SK-N-SH treated with all-trans-retinoic acid at 6 μM for 48 hours (cell line): ENCODE measurements at regions not wholly inside any gene's neighbourhood (a gene's known extent, or its start where the extent isn't known, plus 50 kb on each side); places are given as distances from the start of the nearest gene placed in this dataset.
"Not testable (repeated sequence)": the region's sequence is repeated elsewhere in the genome, so short reads cannot be mapped to it uniquely, and the experiment has no call there.

ENCODE experiments used
- PPARA ChIP-seq: fragments of 250-450 bp; sonication (Bioruptor Pico); IDR thresholded peaks from 2 replicates; pipeline ENCODE4 v1.5.0; 2020; ENCODE audit warnings: mild to moderate bottlenecking, borderline replicate concordance
- RARB ChIP-seq: fragments of 250-450 bp; sonication (Bioruptor Pico); IDR thresholded peaks from 2 replicates; pipeline ENCODE4 v1.8.0; 2021; ENCODE audit warnings: mild to moderate bottlenecking, moderate library complexity
- ZFP3 ChIP-seq: fragments of 250-450 bp; sonication (Bioruptor Pico); IDR thresholded peaks from 2 replicates; pipeline ENCODE4 v1.5.0; 2020; ENCODE audit warnings: mild to moderate bottlenecking, moderate library complexity
- TF ChIP-seq, protein P1 (sequence below): fragments of 250-450 bp; sonication (Bioruptor Pico); IDR thresholded peaks from 2 replicates; pipeline ENCODE4 v1.5.0; 2020; ENCODE audit warnings: mild to moderate bottlenecking, moderate library complexity
- TF ChIP-seq, protein P2 (sequence below): fragments of 250-450 bp; sonication (Bioruptor Pico); IDR thresholded peaks from 2 replicates; pipeline ENCODE4 v1.5.1; 2020; ENCODE audit warnings: low read depth, mild to moderate bottlenecking, moderate library complexity
- TF ChIP-seq, protein P3 (sequence below): fragments of 250-450 bp; sonication (Bioruptor Pico); IDR thresholded peaks from 2 replicates; pipeline ENCODE4 v1.8.0; 2020; ENCODE audit warnings: mild to moderate bottlenecking, moderate library complexity, borderline replicate concordance

DNA sequence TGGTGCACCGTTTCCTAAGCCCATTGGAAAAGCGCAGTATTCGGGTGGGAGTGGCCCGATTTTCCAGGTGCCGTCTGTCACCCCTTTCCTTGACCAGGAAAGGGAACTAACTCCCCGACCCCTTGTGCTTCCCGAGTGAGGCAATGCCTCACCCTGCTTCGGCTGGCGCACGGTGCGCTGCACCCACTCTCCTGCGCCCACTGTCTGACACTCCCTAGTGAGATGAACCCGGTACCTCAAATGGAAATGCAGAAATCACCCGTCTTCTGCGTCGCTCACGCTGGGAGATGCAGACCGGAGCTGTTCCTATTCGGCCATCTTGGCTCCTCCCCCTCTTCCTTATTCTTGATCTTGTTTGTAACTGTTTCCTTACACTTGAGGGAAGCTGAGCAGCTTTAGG lies 142.8 kb upstream of the DST start:
- TF ChIP-seq, protein P1, sequence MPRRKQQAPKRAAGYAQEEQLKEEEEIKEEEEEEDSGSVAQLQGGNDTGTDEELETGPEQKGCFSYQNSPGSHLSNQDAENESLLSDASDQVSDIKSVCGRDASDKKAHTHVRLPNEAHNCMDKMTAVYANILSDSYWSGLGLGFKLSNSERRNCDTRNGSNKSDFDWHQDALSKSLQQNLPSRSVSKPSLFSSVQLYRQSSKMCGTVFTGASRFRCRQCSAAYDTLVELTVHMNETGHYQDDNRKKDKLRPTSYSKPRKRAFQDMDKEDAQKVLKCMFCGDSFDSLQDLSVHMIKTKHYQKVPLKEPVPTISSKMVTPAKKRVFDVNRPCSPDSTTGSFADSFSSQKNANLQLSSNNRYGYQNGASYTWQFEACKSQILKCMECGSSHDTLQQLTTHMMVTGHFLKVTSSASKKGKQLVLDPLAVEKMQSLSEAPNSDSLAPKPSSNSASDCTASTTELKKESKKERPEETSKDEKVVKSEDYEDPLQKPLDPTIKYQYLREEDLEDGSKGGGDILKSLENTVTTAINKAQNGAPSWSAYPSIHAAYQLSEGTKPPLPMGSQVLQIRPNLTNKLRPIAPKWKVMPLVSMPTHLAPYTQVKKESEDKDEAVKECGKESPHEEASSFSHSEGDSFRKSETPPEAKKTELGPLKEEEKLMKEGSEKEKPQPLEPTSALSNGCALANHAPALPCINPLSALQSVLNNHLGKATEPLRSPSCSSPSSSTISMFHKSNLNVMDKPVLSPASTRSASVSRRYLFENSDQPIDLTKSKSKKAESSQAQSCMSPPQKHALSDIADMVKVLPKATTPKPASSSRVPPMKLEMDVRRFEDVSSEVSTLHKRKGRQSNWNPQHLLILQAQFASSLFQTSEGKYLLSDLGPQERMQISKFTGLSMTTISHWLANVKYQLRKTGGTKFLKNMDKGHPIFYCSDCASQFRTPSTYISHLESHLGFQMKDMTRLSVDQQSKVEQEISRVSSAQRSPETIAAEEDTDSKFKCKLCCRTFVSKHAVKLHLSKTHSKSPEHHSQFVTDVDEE (CRISPR knock-in tag) = not testable (repeated sequence)
- not testable (repeated sequence) for TF ChIP-seq RARB, ZFP3, PPARA (CRISPR knock-in tag)
- TF ChIP-seq, protein P2, sequence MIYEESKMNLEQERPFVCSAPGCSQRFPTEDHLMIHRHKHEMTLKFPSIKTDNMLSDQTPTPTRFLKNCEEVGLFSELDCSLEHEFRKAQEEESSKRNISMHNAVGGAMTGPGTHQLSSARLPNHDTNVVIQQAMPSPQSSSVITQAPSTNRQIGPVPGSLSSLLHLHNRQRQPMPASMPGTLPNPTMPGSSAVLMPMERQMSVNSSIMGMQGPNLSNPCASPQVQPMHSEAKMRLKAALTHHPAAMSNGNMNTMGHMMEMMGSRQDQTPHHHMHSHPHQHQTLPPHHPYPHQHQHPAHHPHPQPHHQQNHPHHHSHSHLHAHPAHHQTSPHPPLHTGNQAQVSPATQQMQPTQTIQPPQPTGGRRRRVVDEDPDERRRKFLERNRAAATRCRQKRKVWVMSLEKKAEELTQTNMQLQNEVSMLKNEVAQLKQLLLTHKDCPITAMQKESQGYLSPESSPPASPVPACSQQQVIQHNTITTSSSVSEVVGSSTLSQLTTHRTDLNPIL = not testable (repeated sequence)
- TF ChIP-seq, protein P3, sequence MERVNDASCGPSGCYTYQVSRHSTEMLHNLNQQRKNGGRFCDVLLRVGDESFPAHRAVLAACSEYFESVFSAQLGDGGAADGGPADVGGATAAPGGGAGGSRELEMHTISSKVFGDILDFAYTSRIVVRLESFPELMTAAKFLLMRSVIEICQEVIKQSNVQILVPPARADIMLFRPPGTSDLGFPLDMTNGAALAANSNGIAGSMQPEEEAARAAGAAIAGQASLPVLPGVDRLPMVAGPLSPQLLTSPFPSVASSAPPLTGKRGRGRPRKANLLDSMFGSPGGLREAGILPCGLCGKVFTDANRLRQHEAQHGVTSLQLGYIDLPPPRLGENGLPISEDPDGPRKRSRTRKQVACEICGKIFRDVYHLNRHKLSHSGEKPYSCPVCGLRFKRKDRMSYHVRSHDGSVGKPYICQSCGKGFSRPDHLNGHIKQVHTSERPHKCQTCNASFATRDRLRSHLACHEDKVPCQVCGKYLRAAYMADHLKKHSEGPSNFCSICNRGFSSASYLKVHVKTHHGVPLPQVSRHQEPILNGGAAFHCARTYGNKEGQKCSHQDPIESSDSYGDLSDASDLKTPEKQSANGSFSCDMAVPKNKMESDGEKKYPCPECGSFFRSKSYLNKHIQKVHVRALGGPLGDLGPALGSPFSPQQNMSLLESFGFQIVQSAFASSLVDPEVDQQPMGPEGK (CRISPR knock-in tag) = not testable (repeated sequence)
